ENCODE measurements at regions not wholly inside any gene's neighbourhood (a gene's known extent, or its start where the extent isn't known, plus 50 kb on each side); places are given as distances from the start of the nearest gene placed in this dataset.

- TF ChIP-seq CTCF (IDR thresholded peaks at IDR 0.05; ENCODE audit: insufficient read depth, low read depth, low read length) = no peak
- TF ChIP-seq EZH2 (IDR thresholded peaks at IDR 0.05; ENCODE audit: insufficient read depth, low read length) = no peak
Observed at GRCh38 chr22:26981111-26981510, 323.7 kb downstream of the MIAT start.

All from astrocyte (in vitro differentiated cells and primary cell).